GM21390 (cell line): ENCODE measurements at regions not wholly inside any gene's neighbourhood (a gene's known extent, or its start where the extent isn't known, plus 50 kb on each side); places are given as distances from the start of the nearest gene placed in this dataset.
"Not testable (repeated sequence)": the region's sequence is repeated elsewhere in the genome, so short reads cannot be mapped to it uniquely, and the experiment has no call there.

Experiments
- ATAC-seq: cut with Tn5 transposase; IDR thresholded peaks from one replicate; pipeline ENCODE4 v1.9.1; 2021; ENCODE audit not compliant: unreplicated experiment

GRCh38 chr2:199216253-199216652, 241.5 kb downstream of the SATB2 start:
- peak; percentile 74 for ATAC-seq

GRCh38 chr2:199207011-199207410, 250.7 kb downstream of the SATB2 start:
- ATAC-seq: no peak

GRCh38 chr2:199206536-199206935, 251.2 kb downstream of the SATB2 start:
- no peak for ATAC-seq

- no peak for ATAC-seq
Measured at GRCh38 chr2:199202964-199203363, 254.8 kb downstream of the SATB2 start.

GRCh38 chr2:199201539-199201938, 256.2 kb downstream of the SATB2 start:
- no peak for ATAC-seq

- no peak for ATAC-seq
Measured at GRCh38 chr2:199199797-199200196, 257.9 kb downstream of the SATB2 start.

GRCh38 chr2:199197448-199197847, 260.3 kb downstream of the SATB2 start:
- no peak for ATAC-seq

GRCh38 chr2:199196686-199197085, 261.1 kb downstream of the SATB2 start:
- no peak for ATAC-seq

GRCh38 chr2:199195927-199196502, 261.7 kb downstream of the SATB2 start:
- no peak for ATAC-seq

GRCh38 chr2:199191461-199191860, 266.3 kb downstream of the SATB2 start:
- ATAC-seq: no peak

GRCh38 chr2:199189229-199189628, 268.5 kb downstream of the SATB2 start:
- no peak for ATAC-seq

- no peak for ATAC-seq
Measured at GRCh38 chr2:199186301-199186751, 271.4 kb downstream of the SATB2 start.

- not testable (repeated sequence) for ATAC-seq
Measured at GRCh38 chr2:199185174-199185573, 272.6 kb downstream of the SATB2 start.

- ATAC-seq: no peak
Measured at GRCh38 chr2:199163613-199164458, 293.9 kb downstream of the SATB2 start.

- no peak for ATAC-seq
Measured at GRCh38 chr2:199160677-199161465, 296.9 kb downstream of the SATB2 start.

GRCh38 chr2:199160081-199160480, 297.7 kb downstream of the SATB2 start:
- no peak for ATAC-seq

- ATAC-seq: no peak
Measured at GRCh38 chr2:199148076-199148845, 309.5 kb downstream of the SATB2 start.

GRCh38 chr2:199147216-199147615, 310.5 kb downstream of the SATB2 start:
- no peak for ATAC-seq

GRCh38 chr2:199144546-199144945, 313.2 kb downstream of the SATB2 start:
- no peak for ATAC-seq

GRCh38 chr2:199144036-199144435, 313.7 kb downstream of the SATB2 start:
- no peak for ATAC-seq

GRCh38 chr2:199136681-199137080, 321.1 kb downstream of the SATB2 start:
- no peak for ATAC-seq
